GM21447 (cell line): ENCODE measurements at regions not wholly inside any gene's neighbourhood (a gene's known extent, or its start where the extent isn't known, plus 50 kb on each side); places are given as distances from the start of the nearest gene placed in this dataset.
A peak's percentile ranks its signal among the peaks of the same experiment; 100 is the strongest.
"Not testable (repeated sequence)": the region's sequence is repeated elsewhere in the genome, so short reads cannot be mapped to it uniquely, and the experiment has no call there.

Experiments
- ATAC-seq: cut with Tn5 transposase; IDR thresholded peaks from one replicate; pipeline ENCODE4 v1.9.1; 2021; ENCODE audit not compliant: unreplicated experiment

DNA sequence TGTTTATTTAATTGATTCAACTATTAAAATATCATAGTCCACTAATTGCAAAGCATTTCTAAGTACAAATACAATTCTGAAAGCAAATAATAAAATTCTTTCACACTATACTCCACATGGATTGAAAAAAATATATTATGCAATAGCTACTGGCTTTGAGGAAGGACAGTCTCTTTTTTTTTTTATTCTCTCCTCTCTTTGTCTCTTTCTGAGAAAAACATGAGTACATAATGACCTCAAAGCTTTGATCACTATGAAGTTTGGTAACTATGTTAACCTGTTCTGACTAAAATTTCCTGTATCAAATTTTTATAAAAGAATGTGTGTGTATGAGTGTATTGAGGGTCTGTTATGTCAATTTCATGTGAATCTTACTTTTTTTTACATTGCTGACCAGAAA, 96.2 kb downstream of the RGS2 start:
- ATAC-seq: no peak

GRCh38 chr1:192906334-192906733, 97.5 kb downstream of the RGS2 start:
- ATAC-seq: no peak

- no peak for ATAC-seq
Measured at GRCh38 chr1:192907545-192908243, 98.9 kb downstream of the RGS2 start.

- ATAC-seq: not testable (repeated sequence)
Measured at GRCh38 chr1:192911896-192912656, 103.2 kb downstream of the RGS2 start.

- no peak for ATAC-seq
Measured at GRCh38 chr1:192913683-192914082, 104.8 kb downstream of the RGS2 start.

DNA sequence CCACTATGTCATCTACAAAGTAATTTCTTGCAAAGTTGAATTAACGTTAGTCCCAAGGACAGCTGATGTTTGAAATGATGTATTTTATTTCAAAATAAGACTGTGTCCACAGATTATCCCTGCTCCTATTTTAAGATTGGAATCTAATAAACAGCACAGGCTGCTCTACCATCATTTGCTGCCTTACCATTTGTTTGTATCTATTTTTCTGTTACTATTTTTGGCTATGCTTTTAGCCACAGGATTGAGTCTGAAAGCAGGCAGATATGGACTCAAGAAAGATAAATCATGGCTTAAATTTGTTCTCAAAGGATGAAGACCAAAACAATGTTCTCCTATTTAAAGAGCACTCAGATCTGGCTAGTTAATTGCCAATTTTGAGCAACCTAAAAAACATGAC, 105.3 kb downstream of the RGS2 start:
- ATAC-seq: no peak

DNA sequence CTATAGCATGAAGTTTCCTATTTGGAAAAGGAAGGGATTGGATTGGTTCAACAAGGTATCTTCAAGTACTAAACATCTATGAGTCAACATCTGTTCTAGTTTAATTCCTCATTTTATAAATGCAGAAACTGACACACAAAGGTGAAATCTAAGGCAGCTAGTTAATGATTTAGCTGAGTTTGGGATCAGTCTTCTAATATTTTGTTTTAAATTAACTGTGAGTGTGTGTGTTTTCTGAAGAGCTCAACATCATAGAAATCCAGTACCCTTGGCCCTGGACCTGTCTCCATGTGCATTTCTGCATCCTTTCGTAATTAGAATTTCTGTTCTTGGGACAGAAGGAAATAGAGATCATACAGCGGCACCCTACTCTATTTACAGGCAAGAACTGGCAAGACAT, 105.9 kb downstream of the RGS2 start:
- no peak for ATAC-seq

- no peak for ATAC-seq
Measured at GRCh38 chr1:192916021-192916420, 107.2 kb downstream of the RGS2 start.

GRCh38 chr1:192918259-192918658, 109.4 kb downstream of the RGS2 start:
- ATAC-seq: no peak

- no peak for ATAC-seq
Measured at GRCh38 chr1:192920412-192920811, 111.6 kb downstream of the RGS2 start.

DNA sequence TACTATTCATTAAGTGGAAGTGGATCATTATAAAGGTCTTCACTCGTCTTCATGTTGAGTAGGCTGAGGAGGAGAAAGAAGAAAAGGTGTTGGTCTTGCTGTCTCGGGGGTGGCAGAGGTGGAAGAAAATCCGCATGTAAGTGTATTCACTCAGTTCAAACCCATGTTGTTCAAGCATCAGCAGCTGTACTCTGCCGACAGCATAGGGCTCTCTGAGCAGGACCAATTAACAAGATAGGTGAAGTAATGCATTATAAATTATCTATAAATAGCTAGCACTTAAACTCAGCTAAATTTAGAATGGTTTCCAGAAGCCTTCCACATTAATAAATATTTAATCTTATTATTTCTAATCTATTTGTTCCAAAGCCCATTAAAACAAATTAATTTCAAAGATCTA, 116.8 kb downstream of the RGS2 start:
- ATAC-seq: no peak

GRCh38 chr1:192926736-192927135, 117.9 kb downstream of the RGS2 start:
- no peak for ATAC-seq

GRCh38 chr1:192927496-192927895, 118.7 kb downstream of the RGS2 start:
- ATAC-seq: no peak

DNA sequence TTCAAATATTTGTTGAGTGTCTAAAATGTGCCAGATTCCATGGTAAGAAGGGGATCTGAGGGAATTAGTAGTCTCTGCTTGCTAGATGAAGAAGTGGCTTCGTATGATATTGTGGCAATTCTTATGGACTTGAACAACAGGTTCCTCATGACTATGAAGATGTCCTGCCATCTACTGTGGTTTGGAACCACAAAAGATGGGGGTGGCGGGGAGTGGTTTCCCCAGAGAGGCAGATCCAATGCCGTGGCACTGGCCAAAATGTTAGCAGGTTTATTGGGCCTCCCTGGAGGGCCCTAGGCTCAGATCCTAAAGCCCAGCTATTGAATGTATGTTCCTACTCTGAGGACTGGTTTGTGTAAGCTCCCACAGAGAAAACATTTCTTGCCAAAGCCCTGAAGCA, 120.8 kb downstream of the RGS2 start:
- ATAC-seq: no peak

- no peak for ATAC-seq
Measured at GRCh38 chr1:192933744-192934143, 124.9 kb downstream of the RGS2 start.

- peak; percentile 54 for ATAC-seq
Measured at GRCh38 chr1:192936313-192937018, 122.7 kb downstream of the UCHL5 start.

DNA sequence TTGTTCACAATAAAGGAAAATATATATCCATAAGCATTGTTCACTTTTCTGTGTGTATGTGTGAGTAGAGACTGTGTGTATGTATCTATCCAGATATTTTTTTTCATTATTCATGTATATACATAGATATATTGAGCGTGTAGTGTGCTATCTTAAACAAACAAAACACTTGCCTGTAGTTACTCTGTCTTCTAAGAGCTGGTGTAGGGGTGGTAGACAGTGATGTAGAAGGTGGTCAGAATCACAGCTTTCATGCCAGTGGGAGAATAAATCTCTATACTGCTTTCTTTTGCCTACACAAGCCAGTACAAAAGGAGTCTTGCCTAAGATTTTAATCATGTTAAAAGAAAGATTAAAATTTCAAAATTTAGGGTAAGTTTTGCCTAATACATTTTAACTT, 122.0 kb downstream of the UCHL5 start:
- ATAC-seq: no peak

- ATAC-seq: no peak
Measured at GRCh38 chr1:192939440-192939839, 119.7 kb downstream of the UCHL5 start.

- no peak for ATAC-seq
Measured at GRCh38 chr1:192940658-192941057, 118.5 kb downstream of the UCHL5 start.

- peak; percentile 59 for ATAC-seq
Measured at GRCh38 chr1:192941722-192942411, 117.3 kb downstream of the UCHL5 start.

GRCh38 chr1:192943108-192943507, 116.1 kb downstream of the UCHL5 start:
- no peak for ATAC-seq
